K562 (cell line): ENCODE measurements at regions not wholly inside any gene's neighbourhood (a gene's known extent, or its start where the extent isn't known, plus 50 kb on each side); places are given as distances from the start of the nearest gene placed in this dataset.

Experiments used
- ATAC-seq: fragments of 200-7000 bp; cut with Tn5 transposase; 3 replicates; pipeline ENCODE4 v1.9.1; 2020; ENCODE audit warnings: moderate library complexity
- BruUV-seq: library from RNA; stranded (reverse); fragments of 400-500 nt; replicated peaks from 2 replicates; lab custom pipeline; 2021; lab: Mats Ljungman, UMichigan
- CTCF ChIA-PET: fragments of 300-600 bp; formaldehyde crosslinking; extraction: SDS; loops from one replicate; lab custom pipeline; 2021; ENCODE audit warnings: low intra/inter-chr PET ratio; lab: Yijun Ruan, JAX
- POLR2A ChIA-PET: fragments of 300-600, 350-650 bp; sonication (Branson Sonifier 250); formaldehyde crosslinking; extraction: SDS; loops from one replicate; lab custom pipeline; 2021; ENCODE audit warnings: antibody characterized with exemption, inconsistent platforms; lab: Yijun Ruan, JAX
- DNase-seq, 4 experiments: peaks; one replicate each; pipeline versions ENCODE4 v3.0.0 to v3.0.0-alpha.2; 2011 to 2018; ENCODE audit warnings: low spot score in 3 of 4, mixed read lengths in 3 of 4; ENCODE audit errors: extremely low read depth in 1 of 4
- FAIRE-seq: peaks from 2 replicates; lab custom pipeline; 2011; peaks lifted over from hg19 to GRCh38; lab: Jason Lieb, UNC
- H2AFZ ChIP-seq: 2 replicates; pipeline ENCODE4 v1.6.0; 2011; ENCODE audit warnings: low read depth, low read length, control low read depth, inconsistent platforms
- H3K27ac ChIP-seq: fragments of 200-600 bp; 3 replicates; pipeline ENCODE4 v1.8.0; 2011; ENCODE audit warnings: low read depth, mild to moderate bottlenecking, control low read depth, inconsistent platforms, low read length, moderate library complexity, mixed read lengths; ENCODE audit errors: extremely low read depth
- H3K27me3 ChIP-seq, 2 experiments: fragments of 300-600 bp in 1 of 2; 2 replicates in 1 of 2; 3 replicates in 1 of 2; pipeline versions ENCODE4 v1.6.0 to v1.8.0; 2011; ENCODE audit warnings: inconsistent platforms in 2 of 2, low read length in 2 of 2, mild to moderate bottlenecking in 1 of 2, mixed read lengths in 1 of 2, moderate library complexity in 1 of 2; ENCODE audit not compliant: control insufficient read depth in 2 of 2, insufficient read depth in 2 of 2
- H3K36me3 ChIP-seq: fragments of 300-600 bp; 3 replicates; pipeline ENCODE4 v1.8.0; 2011; ENCODE audit warnings: mild to moderate bottlenecking, low read length, inconsistent platforms; ENCODE audit not compliant: control insufficient read depth, insufficient read depth
- H3K4me1 ChIP-seq, 2 experiments: fragments of 200-600 bp in 1 of 2; replicated peaks in 1 of 2; 2 replicates in 1 of 2; 3 replicates in 1 of 2; pipeline versions ENCODE4 v1.5.1 to v1.8.0; 2011; ENCODE audit warnings: inconsistent platforms in 2 of 2, low read length in 2 of 2, mild to moderate bottlenecking in 1 of 2, mixed read lengths in 1 of 2, moderate library complexity in 1 of 2; ENCODE audit not compliant: control insufficient read depth in 2 of 2, insufficient read depth in 2 of 2
- H3K4me2 ChIP-seq: 2 replicates; pipeline ENCODE4 v1.6.1; 2011; ENCODE audit warnings: low read length, control low read depth, inconsistent platforms, mixed read lengths; ENCODE audit not compliant: insufficient read depth
- H3K4me3 ChIP-seq: fragments of 200-600 bp; sonication (generic), shearing (Covaris generic); 2 replicates; pipeline ENCODE4 v1.5.1; 2016; ENCODE audit warnings: control low read depth, inconsistent platforms
- H3K79me2 ChIP-seq: fragments of 200-600 bp; 3 replicates; pipeline ENCODE4 v1.8.0; 2011; ENCODE audit warnings: low read length, inconsistent platforms; ENCODE audit not compliant: control insufficient read depth, insufficient read depth
- H3K9ac ChIP-seq, 2 experiments: 2 replicates each; pipeline versions ENCODE4 v1.6.0 to v1.6.1; 2011; ENCODE audit warnings: low read depth in 2 of 2, low read length in 2 of 2, control low read depth in 1 of 2, inconsistent platforms in 1 of 2, mild to moderate bottlenecking in 1 of 2, mixed read lengths in 1 of 2; ENCODE audit not compliant: insufficient read depth in 1 of 2
- H3K9me1 ChIP-seq: one replicate; pipeline ENCODE4 v1.6.0; 2011; ENCODE audit warnings: inconsistent platforms, mild to moderate bottlenecking, low read length, moderate library complexity; ENCODE audit not compliant: control insufficient read depth, insufficient read depth
- H3K9me3 ChIP-seq: replicated peaks from 2 replicates; pipeline ENCODE4 v1.5.1; 2011; ENCODE audit warnings: low read depth, low read length, inconsistent platforms; ENCODE audit not compliant: control insufficient read depth, insufficient read depth
- H4K20me1 ChIP-seq: replicated peaks from 2 replicates; pipeline ENCODE4 v1.6.1; 2011; ENCODE audit warnings: low read length, inconsistent platforms, mixed read lengths; ENCODE audit not compliant: control insufficient read depth, insufficient read depth
- HDGF ChIP-seq: fragments of 450-650 bp; IDR thresholded peaks from 2 replicates; pipeline ENCODE4 v1.6.1; 2016
- MTA3 ChIP-seq: fragments of 450-650 bp; formaldehyde crosslinking; IDR thresholded peaks from 2 replicates; pipeline ENCODE4 v1.6.1; 2017; ENCODE audit warnings: mild to moderate bottlenecking, borderline replicate concordance
- SMC3 ChIP-seq: conservative IDR thresholded peaks from 2 replicates; pipeline ENCODE4 v1.6.1; 2011; ENCODE audit warnings: low read depth, low read length, improper control_type of control experiment; ENCODE audit not compliant: insufficient read depth
- ZC3H4 ChIP-seq: sonication (generic); formaldehyde crosslinking; IDR thresholded peaks from 2 replicates; pipeline ENCODE4 v1.9.0; 2021; ENCODE audit warnings: missing genetic modification reagents, borderline replicate concordance
- WGBS: fragments of 100-300 bp; shearing (Covaris generic); methylation state at CpG from one replicate; pipeline ENCODE4 v1.1.6; 2016; ENCODE audit warnings: low coverage, mixed read lengths; ENCODE audit not compliant: insufficient coverage; ENCODE audit errors: missing lambda C conversion rate; 5-methylcytosine and 5-hydroxymethylcytosine counted together
- in situ Hi-C: fragments of 300-500 bp; cut with MboI; formaldehyde crosslinking; loops from 4 replicates; pipeline ENCODE4 v1.15.0; 2018; ENCODE audit warnings: inconsistent platforms, mixed read lengths
- intact Hi-C: fragments of 100-400 bp; cut with micrococcal nuclease; formaldehyde crosslinking; loops from 2 replicates; pipeline ENCODE4 v1.14.2; 2022
- TF ChIP-seq, protein P1 (sequence below): fragments of 450-650 bp; IDR thresholded peaks from 2 replicates; pipeline ENCODE4 v1.6.1; 2016; ENCODE audit warnings: low read depth

DNA sequence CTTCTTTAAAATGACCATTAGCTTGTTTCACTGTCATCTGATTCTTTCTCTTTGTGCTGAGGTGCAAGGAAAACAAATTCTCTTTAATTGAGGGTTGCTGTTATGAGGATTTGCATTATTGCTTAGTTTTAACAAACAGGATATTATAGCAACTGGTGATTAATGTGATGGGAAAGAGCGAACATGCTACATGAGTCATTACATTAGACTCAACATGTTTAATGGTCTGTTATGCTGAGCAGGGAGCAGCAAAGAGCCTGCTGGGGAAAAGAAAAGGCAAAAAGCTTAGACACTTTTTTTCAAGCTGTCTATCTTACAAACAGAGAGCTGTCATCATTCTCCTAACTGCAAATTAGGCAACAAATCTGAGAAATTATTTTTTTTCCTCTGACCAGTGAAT lies 230.5 kb upstream of the LCORL start:
- Histone ChIP-seq H3K27me3 (no peaks in the 10 kb centered on the region), H3K9ac (no peak overlapping the region), H4K20me1 (no peaks in the 10 kb centered on the region), H3K4me3 (no peak overlapping the region), H3K4me1 (no peaks in the 10 kb centered on the region), H2AFZ (no peak overlapping the region), H3K36me3 (no peaks in the 10 kb centered on the region), H3K79me2 (no peaks in the 10 kb centered on the region), H3K9me1 (no peaks in the 10 kb centered on the region), H3K9me3 (no peaks in the 10 kb centered on the region), H3K27ac (no peak overlapping the region), H3K4me2 (no peak overlapping the region)
- TF ChIP-seq MTA3 (no peak), HDGF (no peak), ZC3H4 (CRISPR knock-in tag) (no peak), SMC3 (no peak)
- TF ChIP-seq, protein P1, sequence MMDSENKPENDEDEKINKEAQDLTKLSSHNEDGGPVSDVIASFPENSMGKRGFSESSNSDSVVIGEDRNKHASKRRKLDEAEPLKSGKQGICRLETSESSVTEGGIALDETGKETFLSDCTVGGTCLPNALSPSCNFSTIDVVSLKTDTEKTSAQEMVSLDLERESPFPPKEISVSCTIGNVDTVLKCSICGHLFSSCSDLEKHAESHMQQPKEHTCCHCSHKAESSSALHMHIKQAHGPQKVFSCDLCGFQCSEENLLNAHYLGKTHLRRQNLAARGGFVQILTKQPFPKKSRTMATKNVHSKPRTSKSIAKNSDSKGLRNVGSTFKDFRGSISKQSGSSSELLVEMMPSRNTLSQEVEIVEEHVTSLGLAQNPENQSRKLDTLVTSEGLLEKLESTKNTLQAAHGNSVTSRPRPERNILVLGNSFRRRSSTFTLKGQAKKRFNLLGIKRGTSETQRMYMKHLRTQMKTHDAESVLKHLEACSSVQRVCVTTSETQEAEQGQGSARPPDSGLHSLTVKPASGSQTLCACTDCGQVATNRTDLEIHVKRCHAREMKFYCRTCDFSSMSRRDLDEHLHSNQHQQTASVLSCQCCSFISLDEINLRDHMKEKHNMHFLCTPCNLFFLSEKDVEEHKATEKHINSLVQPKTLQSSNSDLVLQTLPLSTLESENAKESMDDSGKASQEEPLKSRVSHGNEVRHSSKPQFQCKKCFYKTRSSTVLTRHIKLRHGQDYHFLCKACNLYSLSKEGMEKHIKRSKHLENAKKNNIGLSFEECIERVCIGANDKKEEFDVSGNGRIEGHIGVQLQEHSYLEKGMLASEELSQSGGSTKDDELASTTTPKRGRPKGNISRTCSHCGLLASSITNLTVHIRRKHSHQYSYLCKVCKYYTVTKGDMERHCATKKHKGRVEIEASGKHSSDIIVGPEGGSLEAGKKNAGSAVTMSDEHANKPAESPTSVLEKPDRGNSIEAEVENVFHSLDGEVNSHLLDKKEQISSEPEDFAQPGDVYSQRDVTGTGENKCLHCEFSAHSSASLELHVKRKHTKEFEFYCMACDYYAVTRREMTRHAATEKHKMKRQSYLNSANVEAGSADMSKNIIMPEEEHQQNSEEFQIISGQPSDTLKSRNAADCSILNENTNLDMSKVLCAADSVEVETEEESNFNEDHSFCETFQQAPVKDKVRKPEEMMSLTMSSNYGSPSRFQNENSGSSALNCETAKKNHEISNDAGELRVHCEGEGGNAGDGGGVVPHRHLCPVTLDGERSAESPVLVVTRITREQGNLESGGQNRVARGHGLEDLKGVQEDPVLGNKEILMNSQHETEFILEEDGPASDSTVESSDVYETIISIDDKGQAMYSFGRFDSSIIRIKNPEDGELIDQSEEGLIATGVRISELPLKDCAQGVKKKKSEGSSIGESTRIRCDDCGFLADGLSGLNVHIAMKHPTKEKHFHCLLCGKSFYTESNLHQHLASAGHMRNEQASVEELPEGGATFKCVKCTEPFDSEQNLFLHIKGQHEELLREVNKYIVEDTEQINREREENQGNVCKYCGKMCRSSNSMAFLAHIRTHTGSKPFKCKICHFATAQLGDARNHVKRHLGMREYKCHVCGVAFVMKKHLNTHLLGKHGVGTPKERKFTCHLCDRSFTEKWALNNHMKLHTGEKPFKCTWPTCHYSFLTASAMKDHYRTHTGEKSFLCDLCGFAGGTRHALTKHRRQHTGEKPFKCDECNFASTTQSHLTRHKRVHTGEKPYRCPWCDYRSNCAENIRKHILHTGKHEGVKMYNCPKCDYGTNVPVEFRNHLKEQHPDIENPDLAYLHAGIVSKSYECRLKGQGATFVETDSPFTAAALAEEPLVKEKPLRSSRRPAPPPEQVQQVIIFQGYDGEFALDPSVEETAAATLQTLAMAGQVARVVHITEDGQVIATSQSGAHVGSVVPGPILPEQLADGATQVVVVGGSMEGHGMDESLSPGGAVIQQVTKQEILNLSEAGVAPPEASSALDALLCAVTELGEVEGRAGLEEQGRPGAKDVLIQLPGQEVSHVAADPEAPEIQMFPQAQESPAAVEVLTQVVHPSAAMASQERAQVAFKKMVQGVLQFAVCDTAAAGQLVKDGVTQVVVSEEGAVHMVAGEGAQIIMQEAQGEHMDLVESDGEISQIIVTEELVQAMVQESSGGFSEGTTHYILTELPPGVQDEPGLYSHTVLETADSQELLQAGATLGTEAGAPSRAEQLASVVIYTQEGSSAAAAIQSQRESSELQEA, result no peak
- no peak for ATAC-seq
- 0% methylated on average over 1 of the region's 1 CpG for WGBS
- BruUV-seq, result no TSS peak
- intact Hi-C loops, result no loop called here
- in situ Hi-C loops, result no loop called here
- POLR2A ChIA-PET, result no interaction called here
- CTCF ChIA-PET, result no interaction called here
- no peak for DNase-seq
- FAIRE-seq, result no peak
